ENCODE measurements at regions not wholly inside any gene's neighbourhood (a gene's known extent, or its start where the extent isn't known, plus 50 kb on each side); places are given as distances from the start of the nearest gene placed in this dataset.

- H3K79me2 ChIP-seq (ENCODE audit: control insufficient read depth, low read length) = no peaks in the 10 kb centered on the region
- H3K36me3 ChIP-seq (ENCODE audit: control insufficient read depth, low read length) = no peaks in the 10 kb centered on the region
- no peaks in the 10 kb centered on the region; the same call in 1 of the 2 replicates for H3K9me2 ChIP-seq (replicated peaks; ENCODE audit: control insufficient read depth, low read length)
- H3K4me2 ChIP-seq (ENCODE audit: low read length) = no peak overlapping the region
- no peaks in the 10 kb centered on the region for H3K4me1 ChIP-seq (ENCODE audit: control insufficient read depth, low read length)
- H3F3A ChIP-seq (ENCODE audit: control insufficient read depth, insufficient read depth) = no peaks in the 10 kb centered on the region
- H3K9me3 ChIP-seq (ENCODE audit: control insufficient read depth, insufficient read depth, low read length) = no peaks in the 10 kb centered on the region
- TF ChIP-seq CTCF (IDR thresholded peaks at IDR 0.05; ENCODE audit: low read depth, low read length, poor library complexity, severe bottlenecking) (no peak), EZH2phosphoT487 (IDR thresholded peaks at IDR 0.05; ENCODE audit: borderline replicate concordance, low read length) (no peak)
- H4K20me1 ChIP-seq (ENCODE audit: control insufficient read depth, insufficient read depth, low read depth, low read length) = no peaks in the 10 kb centered on the region
- H3K4me3 ChIP-seq (ENCODE audit: low read length) = no peak overlapping the region
- no peak overlapping the region for H3K27ac ChIP-seq (ENCODE audit: low read depth, low read length)
- H3K27me3 ChIP-seq (ENCODE audit: control insufficient read depth, low read length) = no peaks in the 10 kb centered on the region
These were observed 646.7 kb downstream of the TLL1 start for GRCh38 chr4:166519774-166520173.

GRCh38 chr4:166527500-166527899 is 654.5 kb downstream of the TLL1 start:
- Histone ChIP-seq H3K36me3 (ENCODE audit: control insufficient read depth, low read length) (no peaks in the 10 kb centered on the region), H3K4me1 (ENCODE audit: control insufficient read depth, low read length) (no peaks in the 10 kb centered on the region), H3K79me2 (ENCODE audit: control insufficient read depth, low read length) (no peaks in the 10 kb centered on the region), H3F3A (ENCODE audit: control insufficient read depth, insufficient read depth) (no peaks in the 10 kb centered on the region), H3K9me2 (replicated peaks; ENCODE audit: control insufficient read depth, low read length) (no peaks in the 10 kb centered on the region), H4K20me1 (ENCODE audit: control insufficient read depth, insufficient read depth, low read depth, low read length) (no peaks in the 10 kb centered on the region), H3K27ac (ENCODE audit: low read depth, low read length) (no peak overlapping the region), H3K4me2 (ENCODE audit: low read length) (no peak overlapping the region), H3K27me3 (ENCODE audit: control insufficient read depth, low read length) (no peaks in the 10 kb centered on the region), H3K9me3 (ENCODE audit: control insufficient read depth, insufficient read depth, low read length) (no peaks in the 10 kb centered on the region), H3K4me3 (ENCODE audit: low read length) (no peak overlapping the region)
- no peak for TF ChIP-seq EZH2phosphoT487 (IDR thresholded peaks at IDR 0.05; ENCODE audit: borderline replicate concordance, low read length)
- no peak for TF ChIP-seq CTCF (IDR thresholded peaks at IDR 0.05; ENCODE audit: low read depth, low read length, poor library complexity, severe bottlenecking)

GRCh38 chr4:166531703-166532102 is 658.7 kb downstream of the TLL1 start:
- TF ChIP-seq EZH2phosphoT487 (IDR thresholded peaks at IDR 0.05; ENCODE audit: borderline replicate concordance, low read length) = no peak

GRCh38 chr4:166535865-166536264 is 662.8 kb downstream of the TLL1 start:
- Histone ChIP-seq H3K27ac (ENCODE audit: low read depth, low read length) (no peak overlapping the region), H3K36me3 (ENCODE audit: control insufficient read depth, low read length) (no peaks in the 10 kb centered on the region), H3K9me3 (ENCODE audit: control insufficient read depth, insufficient read depth, low read length) (no peaks in the 10 kb centered on the region), H3K4me3 (ENCODE audit: low read length) (no peak overlapping the region), H3F3A (ENCODE audit: control insufficient read depth, insufficient read depth) (no peaks in the 10 kb centered on the region), H4K20me1 (ENCODE audit: control insufficient read depth, insufficient read depth, low read depth, low read length) (no peaks in the 10 kb centered on the region), H3K27me3 (ENCODE audit: control insufficient read depth, low read length) (no peaks in the 10 kb centered on the region), H3K79me2 (ENCODE audit: control insufficient read depth, low read length) (no peaks in the 10 kb centered on the region), H3K4me2 (ENCODE audit: low read length) (no peak overlapping the region), H3K9me2 (replicated peaks; ENCODE audit: control insufficient read depth, low read length) (no peaks in the 10 kb centered on the region; the same call in 1 of the 2 replicates), H3K4me1 (ENCODE audit: control insufficient read depth, low read length) (no peaks in the 10 kb centered on the region)
- no peak for TF ChIP-seq EZH2phosphoT487 (IDR thresholded peaks at IDR 0.05; ENCODE audit: borderline replicate concordance, low read length)
- no peak for TF ChIP-seq CTCF (IDR thresholded peaks at IDR 0.05; ENCODE audit: low read depth, low read length, poor library complexity, severe bottlenecking)

More at GRCh38 chr4:166531703-166532102, 658.7 kb downstream of the TLL1 start:
- H4K20me1 ChIP-seq (ENCODE audit: control insufficient read depth, insufficient read depth, low read depth, low read length) = no peaks in the 10 kb centered on the region
- no peak overlapping the region for H3K4me3 ChIP-seq (ENCODE audit: low read length)
- H3K36me3 ChIP-seq (ENCODE audit: control insufficient read depth, low read length) = no peaks in the 10 kb centered on the region
- H3F3A ChIP-seq (ENCODE audit: control insufficient read depth, insufficient read depth) = no peaks in the 10 kb centered on the region
- H3K27me3 ChIP-seq (ENCODE audit: control insufficient read depth, low read length) = no peaks in the 10 kb centered on the region
- H3K79me2 ChIP-seq (ENCODE audit: control insufficient read depth, low read length) = no peaks in the 10 kb centered on the region
- no peaks in the 10 kb centered on the region for H3K9me3 ChIP-seq (ENCODE audit: control insufficient read depth, insufficient read depth, low read length)
- H3K9me2 ChIP-seq (replicated peaks; ENCODE audit: control insufficient read depth, low read length) = no peaks in the 10 kb centered on the region
- H3K4me2 ChIP-seq (ENCODE audit: low read length) = no peak overlapping the region
- no peaks in the 10 kb centered on the region for H3K4me1 ChIP-seq (ENCODE audit: control insufficient read depth, low read length)
- H3K27ac ChIP-seq (ENCODE audit: low read depth, low read length) = no peak overlapping the region
